Stimulated activated CD4-positive, alpha-beta T cell treated with anti-CD3 and anti-CD28 coated beads, Interleukin-12 subunit alpha, Interleukin-12 subunit beta, amount 100 ng/mL, for 48 hours (primary cell): ENCODE measurements at regions not wholly inside any gene's neighbourhood (a gene's known extent, or its start where the extent isn't known, plus 50 kb on each side); places are given as distances from the start of the nearest gene placed in this dataset.
"Not testable (repeated sequence)": the region's sequence is repeated elsewhere in the genome, so short reads cannot be mapped to it uniquely, and the experiment has no call there.

ENCODE experiments used
- DNase-seq, 3 donors: peaks; one replicate each; pipeline ENCODE4 v3.0.0-alpha.2; 2020; ENCODE audit warnings: low read depth in 2 of 3, low spot score in 1 of 3

GRCh38 chr11:25755918-25756584 is 575.9 kb upstream of the ANO3 start:
- DNase-seq = no peak

DNA sequence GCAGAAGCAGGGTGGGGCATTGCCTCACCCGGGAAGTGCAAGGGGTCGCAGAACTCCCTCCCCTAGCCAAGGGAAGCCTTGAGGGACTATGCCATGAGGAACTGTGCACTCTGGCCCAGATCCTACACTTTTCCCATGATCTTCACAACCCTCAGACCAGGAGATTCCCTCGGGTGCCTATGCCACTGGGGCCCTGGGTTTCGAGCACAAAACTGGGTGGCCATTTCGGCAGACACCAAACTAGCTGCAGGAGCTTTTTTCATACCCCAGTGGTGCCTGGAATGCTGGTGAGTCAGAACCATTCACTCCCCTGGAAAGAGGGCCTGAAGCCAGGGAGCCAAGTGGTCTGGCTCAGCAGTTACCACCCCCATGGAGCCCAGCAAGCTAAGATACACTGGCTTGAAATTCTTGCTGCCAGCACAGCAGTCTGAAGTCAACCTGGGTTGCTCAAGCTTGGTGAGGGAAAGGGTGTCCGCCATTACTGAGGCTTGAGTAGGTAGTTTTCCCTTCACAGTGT is 573.7 kb upstream of the ANO3 start:
- no peak for DNase-seq

DNA sequence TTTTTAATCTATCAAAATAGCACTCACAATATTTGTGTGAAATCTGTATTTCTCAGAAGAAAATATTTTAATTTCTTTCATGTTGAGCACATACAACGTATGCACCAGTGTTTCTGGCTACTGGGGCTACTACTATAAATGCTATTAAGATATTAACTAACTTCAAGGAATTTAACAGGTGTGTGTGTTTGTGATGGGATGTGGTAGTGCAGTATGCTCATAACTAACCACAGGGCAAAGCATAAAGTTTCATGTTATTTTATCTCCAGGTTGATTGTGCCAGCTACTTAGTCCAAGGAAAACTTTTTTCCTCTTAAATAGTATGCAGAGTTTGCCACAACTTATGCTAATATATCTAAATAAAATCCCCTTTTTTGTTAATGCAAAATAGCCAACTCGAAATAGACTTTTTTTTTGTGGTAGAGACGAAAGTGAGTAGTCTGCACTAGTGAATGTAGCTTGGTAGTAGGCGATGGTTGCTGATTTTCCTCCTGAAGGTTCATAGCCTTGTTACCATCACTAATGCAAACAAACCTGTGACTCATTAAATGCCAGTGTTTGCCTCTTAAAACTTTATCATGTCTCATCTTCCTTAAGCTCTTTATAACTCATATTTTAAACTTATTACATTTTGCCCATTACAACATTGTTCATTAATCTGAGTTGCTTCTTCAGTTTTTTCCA is 565.5 kb upstream of the ANO3 start:
- no peak for DNase-seq

- no peak for DNase-seq
Measured at GRCh38 chr11:25769287-25769686, 562.6 kb upstream of the ANO3 start.

GRCh38 chr11:25771605-25772004 is 560.3 kb upstream of the ANO3 start:
- no peak for DNase-seq

- DNase-seq = no peak
Measured at GRCh38 chr11:25775603-25776002, 556.3 kb upstream of the ANO3 start.

GRCh38 chr11:25776238-25776637 is 555.7 kb upstream of the ANO3 start:
- no peak for DNase-seq

GRCh38 chr11:25777343-25777742 is 554.6 kb upstream of the ANO3 start:
- no peak for DNase-seq

GRCh38 chr11:25779033-25779432 is 552.9 kb upstream of the ANO3 start:
- no peak for DNase-seq

DNA sequence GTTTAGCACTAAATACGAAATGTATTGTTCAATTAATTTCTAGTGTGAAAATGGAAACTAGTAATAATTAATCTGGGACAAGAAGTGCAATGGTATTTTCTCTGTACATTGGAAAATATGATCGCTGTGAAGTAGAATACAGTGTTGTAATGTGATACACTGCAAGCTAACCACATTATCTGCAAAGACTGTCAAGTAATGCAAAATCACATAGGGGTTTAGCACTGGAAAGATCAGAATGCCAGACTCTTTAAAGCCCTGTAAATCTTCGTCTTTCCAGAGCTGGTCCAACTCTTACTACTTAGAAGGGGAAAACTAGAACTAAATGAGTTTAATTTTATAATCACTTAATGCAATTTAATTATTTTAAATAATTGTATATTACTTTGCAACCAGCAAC is 544.5 kb upstream of the ANO3 start:
- no peak for DNase-seq

GRCh38 chr11:25790396-25790795 is 541.5 kb upstream of the ANO3 start:
- DNase-seq = no peak

DNA sequence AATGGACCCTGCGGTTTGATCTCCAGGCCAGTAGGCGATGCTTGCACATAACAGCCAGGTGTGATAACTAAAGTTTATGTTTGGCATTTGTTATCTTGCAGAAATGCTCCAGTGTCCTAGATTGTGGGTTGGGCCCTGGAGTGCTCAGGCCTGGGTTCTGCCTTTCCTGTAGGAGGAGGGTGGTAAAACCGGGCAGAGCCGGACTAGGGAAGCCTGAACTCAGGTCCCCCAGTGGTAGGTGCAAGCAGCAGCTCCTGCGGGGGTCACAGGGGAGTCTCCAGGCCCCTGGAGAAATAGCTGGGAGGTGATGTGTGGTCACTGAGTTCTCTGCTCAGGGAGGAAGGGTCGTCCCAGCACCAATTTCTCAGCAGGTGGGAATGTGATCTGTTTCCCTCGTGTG is 538.3 kb upstream of the ANO3 start:
- DNase-seq = no peak

DNA sequence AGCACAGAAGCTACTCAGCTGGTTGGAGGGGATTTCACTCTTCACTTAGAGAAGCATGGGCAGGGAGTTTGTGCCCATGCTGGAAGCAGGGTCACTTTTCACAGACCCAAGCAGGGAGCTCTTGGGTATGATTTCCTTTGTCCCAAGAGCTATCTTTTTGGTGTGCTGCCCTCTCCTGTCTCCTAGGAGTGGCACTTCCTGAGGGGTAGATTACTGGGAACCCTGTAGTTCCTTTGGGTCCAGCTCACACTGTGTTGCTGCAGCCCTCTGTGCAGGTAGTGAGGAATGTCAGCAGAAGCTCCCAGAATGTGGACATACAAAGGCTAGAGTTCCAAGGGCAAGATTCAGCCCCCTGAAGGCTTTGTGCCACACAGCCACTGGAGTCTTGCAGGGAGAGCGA is 537.1 kb upstream of the ANO3 start:
- no peak for DNase-seq

DNA sequence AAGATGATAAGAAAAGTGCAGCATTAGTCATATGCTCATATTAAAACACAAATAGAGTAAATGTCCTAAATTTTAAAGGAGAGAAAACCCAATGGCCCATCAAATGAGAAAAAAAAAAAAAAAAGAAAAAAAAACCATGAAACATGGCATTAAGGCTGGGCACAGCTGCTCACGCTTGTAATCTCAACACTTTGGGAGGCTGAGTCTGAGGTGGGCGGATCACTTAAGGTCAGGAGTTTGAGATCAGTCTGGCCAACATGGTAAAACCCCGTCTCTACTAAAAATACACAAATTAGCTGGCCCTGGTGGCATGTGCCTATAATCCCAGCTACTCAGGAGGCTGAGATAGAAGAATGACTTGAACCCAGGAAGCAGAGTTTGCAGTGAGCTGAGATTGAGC is 515.5 kb upstream of the ANO3 start:
- DNase-seq = no peak

DNA sequence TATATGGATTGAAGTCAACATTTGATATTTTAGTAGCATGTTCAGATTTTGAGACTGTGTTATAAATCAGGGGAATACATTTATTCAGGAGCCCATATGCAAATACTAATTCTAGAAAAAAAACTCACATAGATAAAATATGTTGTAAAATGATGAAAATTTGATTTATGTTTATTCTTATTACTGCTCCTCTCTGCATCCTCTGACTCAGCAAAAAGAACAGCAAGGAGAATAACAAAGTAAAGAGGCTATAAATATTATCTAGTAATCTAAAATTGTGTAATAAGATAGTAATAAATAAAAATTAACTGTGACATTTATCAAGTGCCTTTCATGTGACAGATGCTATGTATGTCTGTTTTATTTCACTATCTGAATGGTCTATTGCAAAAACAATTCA is 507.2 kb upstream of the ANO3 start:
- no peak for DNase-seq

GRCh38 chr11:25831485-25831884 is 500.4 kb upstream of the ANO3 start:
- DNase-seq = not testable (repeated sequence)

DNA sequence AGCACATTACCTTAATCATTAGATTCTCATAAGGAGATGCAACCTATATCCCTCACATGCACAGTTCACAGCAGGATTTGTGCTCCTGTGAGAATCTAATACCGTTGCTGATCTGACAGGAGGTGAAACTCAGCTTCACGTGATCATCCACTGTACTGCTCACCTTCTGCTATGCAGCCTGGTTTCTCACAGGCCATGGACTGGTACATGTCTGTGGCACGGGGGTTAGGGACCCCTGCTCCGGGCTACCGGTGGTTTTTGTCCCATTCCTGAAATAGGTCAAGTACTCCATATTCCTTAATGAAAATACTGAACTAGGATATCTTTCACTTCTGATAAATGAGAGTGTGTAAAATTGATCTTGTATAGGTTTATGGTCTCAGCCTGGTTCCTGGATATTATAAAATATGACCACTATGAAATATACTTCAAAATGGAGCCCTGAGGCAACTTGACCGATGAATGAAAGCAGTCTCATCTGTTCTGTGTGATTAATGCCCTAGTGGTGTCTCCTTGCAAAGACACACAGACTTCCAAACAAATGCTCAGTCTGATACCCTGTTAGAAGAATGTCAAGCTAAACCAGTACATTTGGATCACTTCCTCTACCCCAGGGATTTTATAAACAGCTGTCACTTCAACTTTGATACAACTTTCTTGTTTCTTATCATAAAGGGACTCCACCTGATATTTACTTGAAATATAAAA is 492.9 kb upstream of the ANO3 start:
- DNase-seq = no peak

DNA sequence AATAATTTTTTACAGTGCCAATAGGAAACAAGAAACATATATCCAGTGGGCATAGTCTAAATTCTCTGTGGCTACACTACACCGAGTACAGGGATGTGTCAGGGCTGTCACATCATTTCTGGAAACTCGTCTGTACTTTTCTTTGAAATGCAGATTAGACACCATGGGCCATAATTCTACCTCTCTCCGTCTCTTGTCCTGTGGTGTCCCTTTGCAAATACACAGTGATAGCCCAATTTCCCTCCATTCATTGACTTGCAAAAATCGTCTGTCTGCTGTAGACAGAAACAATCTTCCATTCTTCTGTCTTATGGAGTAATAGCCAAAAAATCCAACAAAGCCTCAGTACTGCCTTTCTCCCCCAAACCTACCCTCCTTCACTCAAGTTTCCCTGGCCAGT is 487.1 kb upstream of the ANO3 start:
- no peak for DNase-seq

GRCh38 chr11:25855916-25856315 is 476.0 kb upstream of the ANO3 start:
- DNase-seq = no peak

GRCh38 chr11:25859776-25860175 is 472.2 kb upstream of the ANO3 start:
- DNase-seq = no peak

- no peak for DNase-seq
Measured at GRCh38 chr11:25860677-25861450, 471.1 kb upstream of the ANO3 start.
